ENCODE measurements at regions not wholly inside any gene's neighbourhood (a gene's known extent, or its start where the extent isn't known, plus 50 kb on each side); places are given as distances from the start of the nearest gene placed in this dataset.

DNA sequence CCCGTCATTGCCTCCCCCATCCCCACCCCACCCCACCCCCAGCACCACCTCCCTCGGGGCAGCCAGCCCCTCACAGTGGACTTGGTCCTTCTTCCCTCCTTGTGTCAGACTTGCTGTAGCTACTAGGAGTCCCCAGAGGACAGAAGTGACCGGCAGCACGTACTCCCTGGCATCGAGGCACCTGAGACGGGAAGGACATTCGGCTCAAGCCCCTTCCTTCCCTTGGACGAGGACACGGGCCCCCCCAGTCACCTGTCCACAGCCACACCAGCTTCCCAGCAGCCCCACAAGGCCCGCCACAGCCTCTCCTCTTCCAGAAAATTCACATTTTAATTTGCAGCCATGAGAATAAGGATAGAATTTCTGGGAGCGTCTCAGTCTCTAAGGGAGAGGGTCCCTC, 267.8 kb upstream of the SHH start:
- Mint-ChIP-seq H3K4me1 (no peaks in the 10 kb centered on the region), H3K36me3 (ENCODE audit: low read depth) (no peaks in the 10 kb centered on the region), H3K4me3 (no peak overlapping the region), H3K27me3 (no peaks in the 10 kb centered on the region), H3K27ac (no peak overlapping the region), H3K9me3 (no peaks in the 10 kb centered on the region)
- DNase-seq: no peak
- intact Hi-C loops (cut with micrococcal nuclease): no loop called here

DNA sequence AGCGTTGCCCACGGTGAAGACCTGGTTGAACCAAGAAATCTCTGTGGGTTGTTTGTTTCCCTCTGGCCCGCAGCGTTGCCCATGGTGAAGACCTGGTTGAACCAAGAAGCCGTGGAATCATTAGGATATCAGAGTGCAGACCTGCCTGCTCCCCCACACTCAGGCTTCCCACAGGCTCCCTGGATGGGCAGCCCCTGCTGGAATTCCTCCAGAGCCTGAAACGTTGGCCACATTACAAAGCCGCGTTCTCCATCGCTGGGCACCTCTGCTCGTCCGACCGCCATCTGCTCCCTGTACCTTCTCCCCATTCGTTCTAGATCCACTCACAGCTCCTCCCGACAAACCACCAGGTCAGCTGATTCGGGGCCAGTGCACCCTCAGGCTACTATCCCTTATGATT, 266.9 kb upstream of the SHH start:
- no peak overlapping the region for H3K27ac Mint-ChIP-seq
- H3K4me3 Mint-ChIP-seq: no peak overlapping the region
- no peaks in the 10 kb centered on the region for H3K4me1 Mint-ChIP-seq
- no peaks in the 10 kb centered on the region for H3K36me3 Mint-ChIP-seq (ENCODE audit: low read depth)
- no peak for DNase-seq
- no peaks in the 10 kb centered on the region for H3K9me3 Mint-ChIP-seq
- no peaks in the 10 kb centered on the region for H3K27me3 Mint-ChIP-seq
- intact Hi-C loops (cut with micrococcal nuclease): no loop called here

DNA sequence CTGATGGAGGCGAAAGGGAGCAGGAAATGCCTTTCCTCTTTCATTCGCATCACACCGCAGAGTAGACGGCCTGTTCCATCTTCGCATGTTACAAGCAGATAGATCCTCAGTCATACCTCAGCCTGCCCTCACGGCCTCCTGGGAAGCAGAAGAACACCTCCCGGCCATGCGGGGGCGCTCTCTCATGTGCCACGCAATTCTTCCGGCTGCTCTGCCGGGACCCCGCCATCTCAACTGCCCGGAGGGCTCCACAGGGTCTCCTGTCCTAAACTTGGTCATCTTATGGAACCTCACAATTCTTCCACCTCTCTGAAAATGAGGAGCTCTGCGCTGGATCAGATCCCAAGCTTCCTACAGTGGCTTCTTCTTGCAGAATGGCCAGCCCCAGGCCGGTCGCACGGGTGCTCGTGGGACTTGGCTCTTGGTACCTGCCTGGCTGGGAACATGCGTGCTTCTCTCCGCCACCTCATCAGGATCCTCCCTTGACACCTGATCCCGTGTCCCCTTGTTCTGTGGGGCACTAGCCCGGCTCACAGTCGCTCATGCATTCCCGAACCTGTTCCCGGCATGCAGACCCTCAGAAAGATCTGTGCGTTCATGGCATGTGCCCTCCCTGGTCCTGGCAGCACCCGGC, 262.8 kb upstream of the SHH start:
- Mint-ChIP-seq H3K36me3 (ENCODE audit: low read depth) (no peaks in the 10 kb centered on the region), H3K9me3 (no peaks in the 10 kb centered on the region), H3K27ac (no peak overlapping the region), H3K4me3 (no peak overlapping the region), H3K4me1 (no peaks in the 10 kb centered on the region), H3K27me3 (no peaks in the 10 kb centered on the region)
- DNase-seq: no peak
- intact Hi-C loops (cut with micrococcal nuclease): no loop called here

DNA sequence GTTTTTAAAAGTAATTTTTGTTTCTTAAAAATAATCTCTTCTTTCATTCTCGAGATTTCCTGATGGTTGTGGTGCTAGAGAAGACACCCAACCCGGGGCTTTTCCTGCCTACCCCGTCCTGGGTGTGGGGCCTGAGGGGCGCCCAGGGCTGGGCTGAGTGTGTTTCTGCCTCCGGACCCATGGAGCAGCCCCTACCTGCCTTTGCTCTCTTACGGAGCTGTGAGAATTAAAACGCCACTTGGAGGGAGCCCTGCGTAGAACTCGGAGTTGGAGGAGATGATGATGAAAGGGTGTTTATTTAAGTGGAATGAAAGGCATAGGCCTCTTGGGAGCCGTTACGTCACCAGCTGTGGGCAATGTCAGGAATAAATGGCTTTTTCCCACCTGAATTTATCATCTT, 261.8 kb upstream of the SHH start:
- intact Hi-C loops (cut with micrococcal nuclease): no loop called here
- no peak for DNase-seq

DNA sequence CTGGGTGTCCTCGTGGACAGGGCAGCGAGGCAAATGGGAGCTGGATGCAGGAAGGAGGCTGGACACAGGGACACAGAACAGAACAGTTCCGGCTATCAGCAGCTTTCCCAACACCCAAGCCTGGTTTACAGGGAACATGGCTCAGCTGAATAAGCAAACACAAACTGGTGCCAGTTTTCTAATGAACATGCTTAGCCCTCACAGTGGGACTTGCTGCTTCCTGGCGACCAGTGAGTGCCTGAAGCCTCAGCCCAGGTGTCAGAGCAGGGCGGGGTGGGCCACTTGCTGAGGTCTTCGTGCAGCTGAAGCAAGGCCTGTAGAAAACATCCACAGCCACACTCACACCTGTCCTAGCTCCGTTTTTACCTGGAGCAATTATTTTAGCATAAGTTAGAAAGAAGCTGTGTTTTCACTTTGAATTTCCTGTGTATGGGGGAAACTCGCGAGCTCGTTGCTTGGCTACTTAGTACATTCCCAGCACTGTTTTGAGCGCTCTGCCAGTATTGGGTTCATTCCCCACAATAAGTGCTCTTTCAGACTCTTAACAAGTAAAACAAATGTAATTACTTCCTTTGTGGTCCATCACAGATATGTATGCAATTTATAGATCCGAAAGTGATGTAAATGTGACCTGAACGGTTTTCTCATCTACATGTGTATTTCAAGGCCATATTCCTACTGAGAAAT, 261.2 kb upstream of the SHH start:
- intact Hi-C loops (cut with micrococcal nuclease): no loop called here
- no peak for DNase-seq
- no peak overlapping the region for H3K27ac Mint-ChIP-seq
- no peaks in the 10 kb centered on the region for H3K36me3 Mint-ChIP-seq (ENCODE audit: low read depth)
- no peak overlapping the region for H3K4me3 Mint-ChIP-seq
- no peaks in the 10 kb centered on the region for H3K4me1 Mint-ChIP-seq
- no peaks in the 10 kb centered on the region for H3K27me3 Mint-ChIP-seq
- no peaks in the 10 kb centered on the region for H3K9me3 Mint-ChIP-seq

More for the DNA sequence above, 261.8 kb upstream of the SHH start:
- no peak overlapping the region for H3K27ac Mint-ChIP-seq
- no peaks in the 10 kb centered on the region for H3K4me1 Mint-ChIP-seq
- H3K4me3 Mint-ChIP-seq: no peak overlapping the region
- H3K27me3 Mint-ChIP-seq: no peaks in the 10 kb centered on the region
- no peaks in the 10 kb centered on the region for H3K9me3 Mint-ChIP-seq
- no peaks in the 10 kb centered on the region for H3K36me3 Mint-ChIP-seq (ENCODE audit: low read depth)

DNA sequence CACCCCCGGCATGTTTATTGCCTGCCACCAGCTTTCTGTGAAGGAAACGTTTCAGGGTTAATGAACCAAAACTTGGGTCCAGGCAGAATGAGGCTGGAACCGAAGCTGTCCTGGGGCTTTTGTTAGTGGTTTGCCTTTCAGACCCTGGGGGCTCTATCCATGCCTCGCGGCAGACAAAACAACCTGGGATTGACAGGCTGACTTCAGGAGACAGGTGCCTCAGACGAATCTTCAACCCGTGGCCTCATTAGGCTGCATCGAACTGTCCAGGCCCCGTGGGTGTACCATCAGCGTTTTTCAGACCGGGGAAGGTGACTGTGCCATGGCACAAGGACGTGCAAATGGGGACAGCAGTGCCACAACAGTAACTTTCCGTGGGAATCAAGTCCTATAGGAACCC, 259.3 kb upstream of the SHH start:
- Mint-ChIP-seq H3K9me3 (no peaks in the 10 kb centered on the region), H3K4me3 (no peak overlapping the region), H3K4me1 (no peaks in the 10 kb centered on the region), H3K27ac (no peak overlapping the region), H3K27me3 (no peaks in the 10 kb centered on the region), H3K36me3 (ENCODE audit: low read depth) (no peaks in the 10 kb centered on the region)
- no peak for DNase-seq
- intact Hi-C loops (cut with micrococcal nuclease): no loop called here

DNA sequence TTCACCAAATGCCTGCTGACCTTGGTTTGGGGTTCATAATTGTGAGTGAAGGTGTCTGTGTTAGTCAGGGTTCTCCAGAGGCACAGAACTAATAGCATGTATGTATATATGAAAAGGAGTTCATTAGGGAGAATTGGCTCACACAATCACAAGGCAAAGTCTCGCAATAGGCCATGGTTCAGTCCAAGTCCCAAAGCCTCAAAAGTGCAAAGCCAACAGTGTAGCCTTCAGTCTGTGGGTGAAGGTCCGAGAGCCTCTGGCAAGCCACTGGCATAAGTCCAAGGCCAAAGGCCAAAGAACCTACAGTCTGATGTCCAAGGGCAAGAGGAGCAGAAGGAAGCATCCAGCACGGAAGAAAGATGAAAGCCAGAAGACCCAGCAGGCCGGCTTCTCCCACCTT, 257.6 kb upstream of the SHH start:
- intact Hi-C loops (cut with micrococcal nuclease): no loop called here
- peaks cover under 1% of the 10 kb centered on the region for H3K27me3 Mint-ChIP-seq
- no peaks in the 10 kb centered on the region for H3K4me1 Mint-ChIP-seq
- H3K36me3 Mint-ChIP-seq (ENCODE audit: low read depth): no peaks in the 10 kb centered on the region
- DNase-seq: no peak
- no peak overlapping the region for H3K4me3 Mint-ChIP-seq
- H3K9me3 Mint-ChIP-seq: no peaks in the 10 kb centered on the region
- H3K27ac Mint-ChIP-seq: no peak overlapping the region

DNA sequence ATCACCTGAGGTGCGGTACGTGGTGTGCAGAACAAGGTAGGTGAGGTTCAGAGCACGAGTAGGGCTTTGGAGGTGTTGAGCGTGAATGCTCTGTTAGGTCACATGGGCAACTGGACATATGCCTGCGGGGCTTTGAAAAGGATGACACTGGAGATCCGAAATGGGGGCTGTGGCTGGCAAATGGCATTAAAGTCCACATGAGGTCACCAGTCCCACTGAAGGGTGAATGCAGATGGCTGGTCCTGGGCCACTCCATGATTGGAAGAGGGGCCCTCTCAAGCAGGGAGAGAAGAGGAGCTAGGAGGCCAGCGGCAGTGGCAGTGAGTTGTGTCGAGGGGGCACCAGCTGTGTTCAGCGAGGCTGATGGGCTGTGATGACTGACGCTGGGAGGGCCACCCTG, 254.9 kb upstream of the SHH start:
- Mint-ChIP-seq H3K4me1 (no peaks in the 10 kb centered on the region), H3K9me3 (no peaks in the 10 kb centered on the region), H3K27ac (no peak overlapping the region), H3K4me3 (no peak overlapping the region), H3K27me3 (peaks cover 3% of the 10 kb centered on the region), H3K36me3 (ENCODE audit: low read depth) (no peaks in the 10 kb centered on the region)
- DNase-seq: no peak
- intact Hi-C loops (cut with micrococcal nuclease): no loop called here

DNA sequence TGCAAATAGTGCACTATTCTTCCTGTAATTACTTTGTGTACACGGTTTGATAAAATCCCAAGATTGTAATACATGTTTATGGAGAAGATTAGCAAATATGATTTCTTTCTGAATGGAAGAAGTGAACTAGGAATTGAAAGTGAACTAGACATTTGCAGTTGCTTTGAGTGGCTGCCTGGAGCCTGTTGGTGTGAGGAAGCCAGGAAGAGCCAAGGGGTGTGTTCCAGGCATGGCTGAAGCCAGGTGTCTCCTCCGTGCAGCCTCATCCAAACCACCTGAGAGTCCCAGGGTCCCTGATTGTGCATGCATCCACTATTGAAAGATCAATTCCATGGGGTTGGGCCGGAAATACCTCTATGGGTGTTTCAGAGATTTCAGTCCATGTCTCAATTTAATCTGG, 253.1 kb upstream of the SHH start:
- Mint-ChIP-seq H3K36me3 (ENCODE audit: low read depth) (no peaks in the 10 kb centered on the region), H3K4me3 (no peak overlapping the region), H3K4me1 (no peaks in the 10 kb centered on the region), H3K27me3 (peaks cover 3% of the 10 kb centered on the region), H3K27ac (no peak overlapping the region), H3K9me3 (peaks cover 7% of the 10 kb centered on the region)
- intact Hi-C loops (cut with micrococcal nuclease): no loop called here
- no peak for DNase-seq

DNA sequence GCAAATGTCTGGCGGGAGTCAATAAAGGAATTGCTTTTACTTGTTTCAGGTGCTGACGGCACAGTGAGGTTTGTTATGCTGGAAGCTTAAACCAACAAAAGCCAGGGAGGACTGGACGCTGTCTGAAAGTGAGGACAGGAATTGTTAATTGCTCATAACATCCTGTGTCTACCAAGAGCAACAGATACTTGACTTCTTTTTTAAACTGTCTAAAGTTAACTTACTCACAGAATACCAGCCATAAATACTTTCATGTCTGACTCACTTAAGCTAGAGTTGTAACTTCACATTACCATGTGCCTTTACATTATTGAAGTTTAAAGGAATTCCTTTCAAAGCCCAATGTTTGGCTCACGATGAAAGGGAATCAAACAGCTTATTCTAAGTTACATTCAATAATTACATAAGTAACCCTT, 252.7 kb upstream of the SHH start:
- Mint-ChIP-seq H3K36me3 (ENCODE audit: low read depth) (no peaks in the 10 kb centered on the region), H3K4me1 (no peaks in the 10 kb centered on the region), H3K27me3 (peaks cover 3% of the 10 kb centered on the region), H3K9me3 (peaks cover 7% of the 10 kb centered on the region), H3K27ac (no peak overlapping the region), H3K4me3 (no peak overlapping the region)
- no peak for DNase-seq
- intact Hi-C loops (cut with micrococcal nuclease): no loop called here

DNA sequence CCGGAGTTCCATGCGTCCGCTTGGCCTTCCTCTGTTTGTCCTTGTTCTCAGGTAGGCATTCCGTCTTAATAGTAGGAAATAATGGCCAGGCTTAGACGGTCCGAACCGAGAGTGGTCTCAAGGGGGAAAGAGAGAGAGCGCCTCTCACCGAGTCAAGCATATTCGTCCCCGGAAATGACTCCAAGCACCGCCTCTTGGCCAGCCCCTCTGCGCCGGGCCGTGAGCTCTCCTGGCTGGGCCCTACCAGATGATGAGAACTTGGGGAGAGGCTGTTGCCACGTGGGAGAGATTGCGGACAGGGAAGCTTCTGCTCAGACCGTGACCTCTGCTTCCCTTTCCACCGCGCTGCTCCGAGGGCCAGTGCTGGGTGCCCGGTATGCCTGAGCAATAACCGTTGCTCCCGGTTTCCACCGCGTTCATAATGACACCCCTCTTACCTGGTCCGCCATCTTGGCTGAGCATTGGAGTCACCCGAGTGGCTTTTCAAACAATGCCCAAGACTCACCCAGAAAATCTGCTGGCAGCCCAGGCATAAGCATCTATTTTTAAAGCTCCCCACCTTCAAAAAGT, 251.1 kb upstream of the SHH start:
- H3K36me3 Mint-ChIP-seq (ENCODE audit: low read depth): no peaks in the 10 kb centered on the region
- no peak overlapping the region for H3K27ac Mint-ChIP-seq
- H3K4me3 Mint-ChIP-seq: no peak overlapping the region
- H3K9me3 Mint-ChIP-seq: peaks cover 7% of the 10 kb centered on the region
- peaks cover 3% of the 10 kb centered on the region for H3K27me3 Mint-ChIP-seq
- intact Hi-C loops (cut with micrococcal nuclease): no loop called here
- no peaks in the 10 kb centered on the region for H3K4me1 Mint-ChIP-seq
- no peak for DNase-seq

DNA sequence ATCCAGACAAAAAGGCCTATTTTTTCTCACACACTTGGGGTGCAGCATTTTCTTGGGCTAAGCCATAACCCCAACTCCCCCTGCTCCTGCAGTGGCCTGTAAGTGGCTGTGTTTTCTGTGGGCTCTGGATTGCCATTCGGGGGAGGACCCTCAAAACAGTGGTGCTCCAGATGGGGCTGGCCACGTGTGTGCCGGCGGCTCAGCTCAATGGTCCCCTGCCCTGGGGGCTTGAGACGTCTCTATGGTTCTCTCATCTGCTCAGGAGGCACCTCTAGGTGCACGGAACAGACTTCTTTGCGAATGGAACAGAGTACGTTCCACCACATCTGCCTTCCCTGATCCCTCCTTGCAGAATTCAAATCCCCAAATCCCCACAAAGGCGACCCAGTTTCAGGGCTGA, 250.0 kb upstream of the SHH start:
- H3K27me3 Mint-ChIP-seq: peaks cover 3% of the 10 kb centered on the region
- no peak overlapping the region for H3K4me3 Mint-ChIP-seq
- intact Hi-C loops (cut with micrococcal nuclease): no loop called here
- DNase-seq: no peak
- peaks cover 7% of the 10 kb centered on the region for H3K9me3 Mint-ChIP-seq
- H3K36me3 Mint-ChIP-seq (ENCODE audit: low read depth): no peaks in the 10 kb centered on the region
- no peaks in the 10 kb centered on the region for H3K4me1 Mint-ChIP-seq
- H3K27ac Mint-ChIP-seq: no peak overlapping the region

DNA sequence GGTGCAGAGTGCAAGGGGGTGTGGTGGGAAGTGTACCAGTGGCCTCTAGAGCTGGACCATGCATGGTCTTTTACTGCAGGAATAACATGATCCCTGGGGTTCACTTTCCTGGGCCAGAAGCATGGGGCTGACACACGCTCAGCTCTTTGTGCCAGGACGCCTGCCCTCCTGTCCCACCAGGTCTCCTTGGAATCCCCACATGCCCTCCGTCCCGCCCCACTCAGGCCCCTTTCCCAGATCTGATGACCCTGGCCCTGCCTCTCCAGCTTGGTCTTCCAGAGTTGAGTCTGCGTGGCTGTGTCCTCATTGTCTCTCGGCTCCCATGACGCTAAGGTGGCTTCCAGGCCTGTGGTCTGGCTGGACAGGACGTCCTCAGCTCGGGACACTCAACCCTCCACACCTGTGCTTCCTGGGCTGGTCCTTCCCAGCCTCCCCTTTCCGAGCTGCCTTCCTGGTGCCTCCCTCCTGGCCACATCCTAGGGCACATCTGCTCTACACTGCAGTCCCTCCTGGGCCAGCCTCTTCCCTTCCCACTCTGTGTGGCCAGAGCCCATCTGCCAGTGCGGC, 249.5 kb upstream of the SHH start:
- no peak for DNase-seq
- Mint-ChIP-seq H3K27me3 (peaks cover 3% of the 10 kb centered on the region), H3K4me1 (no peaks in the 10 kb centered on the region), H3K9me3 (peaks cover 7% of the 10 kb centered on the region), H3K36me3 (ENCODE audit: low read depth) (no peaks in the 10 kb centered on the region), H3K27ac (no peak overlapping the region), H3K4me3 (no peak overlapping the region)
- intact Hi-C loops (cut with micrococcal nuclease): no loop called here

DNA sequence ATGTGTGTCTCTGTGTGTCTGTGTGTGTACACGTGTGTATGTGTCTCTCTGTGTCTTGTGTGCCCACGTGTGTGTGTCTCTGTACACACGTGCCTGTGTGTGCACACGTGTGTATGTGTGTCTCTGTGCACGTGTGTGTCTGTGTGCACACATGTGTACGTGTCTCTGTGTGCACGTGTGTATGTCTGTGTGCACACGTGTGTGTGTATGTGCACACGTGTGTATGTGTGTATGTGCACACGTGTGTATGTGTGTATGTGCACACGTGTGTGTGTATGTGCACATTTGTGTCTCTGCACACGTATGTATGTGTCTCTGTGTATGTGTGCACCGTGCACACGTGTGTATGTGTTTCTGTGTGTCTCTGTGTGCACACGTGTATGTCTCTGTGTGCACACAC, 248.7 kb upstream of the SHH start:
- Mint-ChIP-seq H3K4me3 (no peak overlapping the region), H3K4me1 (no peaks in the 10 kb centered on the region), H3K36me3 (ENCODE audit: low read depth) (no peaks in the 10 kb centered on the region), H3K9me3 (peaks cover 7% of the 10 kb centered on the region), H3K27me3 (peaks cover 3% of the 10 kb centered on the region), H3K27ac (no peak overlapping the region)
- intact Hi-C loops (cut with micrococcal nuclease): no loop called here
- DNase-seq: no peak
